ENCODE measurements at regions not wholly inside any gene's neighbourhood (a gene's known extent, or its start where the extent isn't known, plus 50 kb on each side); places are given as distances from the start of the nearest gene placed in this dataset.

DNA sequence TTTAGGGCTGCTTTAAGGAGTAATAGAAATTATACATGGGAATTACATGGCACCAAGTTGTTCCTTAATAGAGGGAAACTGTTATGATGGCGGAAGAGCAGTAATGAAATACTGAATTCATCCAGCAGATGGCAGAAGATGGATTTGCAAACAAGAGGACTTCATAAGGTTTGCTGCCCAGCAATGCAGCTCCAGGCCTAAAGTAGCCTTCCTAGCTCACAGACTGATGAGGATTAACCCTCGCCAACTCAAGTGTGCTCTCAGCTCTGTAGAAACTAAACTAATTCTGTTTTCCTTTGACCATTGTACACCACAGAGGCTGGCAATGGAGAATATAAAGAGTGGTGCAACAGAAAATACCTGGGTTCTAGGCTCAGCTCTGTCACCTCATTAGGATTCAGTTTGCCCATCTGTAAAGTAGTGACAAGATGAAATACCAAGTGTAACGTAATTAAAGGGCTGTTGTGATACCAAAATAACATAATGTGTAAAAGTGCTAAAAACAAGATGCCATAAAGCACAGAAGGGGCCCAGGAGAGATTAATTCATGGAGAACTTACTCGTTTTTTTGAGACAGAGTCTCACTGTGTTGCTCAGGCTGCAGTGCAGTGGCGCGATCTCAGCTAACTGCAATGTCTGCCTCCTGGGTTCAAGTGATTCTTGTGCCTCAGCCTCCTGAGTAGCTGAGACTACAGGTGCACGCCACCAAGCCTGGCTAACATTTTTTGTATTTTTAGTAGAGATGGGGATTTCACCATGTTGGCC lies 102.4 kb upstream of the SERBP1 start:
- DNase-seq (ENCODE audit: insufficient read length) (peak; percentile 21), FAIRE-seq (peak; percentile 80)
- no peak for TF ChIP-seq POLR2AphosphoS5 (IDR thresholded peaks at IDR 0.05; ENCODE audit: low read depth, low read length)
- no peak for TF ChIP-seq TAF1 (IDR thresholded peaks at IDR 0.05; ENCODE audit: borderline replicate concordance, low read depth, low read length)
- TF ChIP-seq POLR2A (IDR thresholded peaks at IDR 0.05; ENCODE audit: low read depth, low read length) = no peak

DNA sequence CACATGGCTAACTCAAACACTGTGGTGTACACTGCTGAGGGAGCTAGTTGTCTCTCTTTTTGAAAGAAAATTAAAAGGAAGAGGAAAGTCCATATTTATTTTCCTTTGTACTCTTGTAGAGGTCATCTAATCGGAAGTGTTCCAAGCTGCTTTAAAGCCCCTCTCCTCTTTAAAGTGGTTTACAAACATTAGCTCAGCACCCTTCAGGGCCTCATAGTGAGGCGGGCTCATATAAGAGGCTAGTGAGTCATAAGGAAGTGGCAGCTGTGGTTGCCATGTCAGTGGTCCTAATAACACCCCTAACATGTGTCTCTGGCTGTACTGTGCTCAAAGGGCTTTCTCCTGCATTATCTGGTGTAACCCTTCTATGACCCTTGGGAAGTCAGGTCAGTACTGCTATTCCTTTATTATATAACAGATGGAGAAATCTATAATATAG lies 104.4 kb upstream of the SERBP1 start:
- no peak for FAIRE-seq
- TF ChIP-seq POLR2AphosphoS5 (IDR thresholded peaks at IDR 0.05; ENCODE audit: low read depth, low read length) = no peak
- no peak for TF ChIP-seq TAF1 (IDR thresholded peaks at IDR 0.05; ENCODE audit: borderline replicate concordance, low read depth, low read length)
- no peak for TF ChIP-seq POLR2A (IDR thresholded peaks at IDR 0.05; ENCODE audit: low read depth, low read length)
- DNase-seq (ENCODE audit: insufficient read length) = no peak

DNA sequence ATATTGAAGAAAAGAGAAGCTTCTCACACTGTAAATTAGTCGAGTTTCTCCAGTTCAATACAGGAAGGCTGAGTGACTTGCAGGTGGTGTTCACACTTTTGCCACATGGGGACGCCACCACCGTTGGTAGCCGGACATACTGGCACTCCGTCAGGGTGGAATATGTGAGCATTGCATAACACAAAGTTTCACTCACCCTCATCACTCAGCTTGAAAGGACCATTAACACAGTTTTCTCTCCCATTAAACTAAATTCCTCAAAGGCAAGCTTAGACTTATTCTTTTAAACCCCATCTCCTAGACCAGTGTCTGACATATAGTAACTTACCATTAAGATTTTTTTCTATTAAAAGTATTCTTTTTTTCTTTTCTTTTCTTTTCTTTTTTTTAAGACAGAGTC lies 105.3 kb upstream of the SERBP1 start:
- no peak for TF ChIP-seq TAF1 (IDR thresholded peaks at IDR 0.05; ENCODE audit: borderline replicate concordance, low read depth, low read length)
- no peak for TF ChIP-seq POLR2A (IDR thresholded peaks at IDR 0.05; ENCODE audit: low read depth, low read length)
- no peak for TF ChIP-seq POLR2AphosphoS5 (IDR thresholded peaks at IDR 0.05; ENCODE audit: low read depth, low read length)
- DNase-seq (ENCODE audit: insufficient read length) = no peak
- peak; percentile 72 for FAIRE-seq

DNA sequence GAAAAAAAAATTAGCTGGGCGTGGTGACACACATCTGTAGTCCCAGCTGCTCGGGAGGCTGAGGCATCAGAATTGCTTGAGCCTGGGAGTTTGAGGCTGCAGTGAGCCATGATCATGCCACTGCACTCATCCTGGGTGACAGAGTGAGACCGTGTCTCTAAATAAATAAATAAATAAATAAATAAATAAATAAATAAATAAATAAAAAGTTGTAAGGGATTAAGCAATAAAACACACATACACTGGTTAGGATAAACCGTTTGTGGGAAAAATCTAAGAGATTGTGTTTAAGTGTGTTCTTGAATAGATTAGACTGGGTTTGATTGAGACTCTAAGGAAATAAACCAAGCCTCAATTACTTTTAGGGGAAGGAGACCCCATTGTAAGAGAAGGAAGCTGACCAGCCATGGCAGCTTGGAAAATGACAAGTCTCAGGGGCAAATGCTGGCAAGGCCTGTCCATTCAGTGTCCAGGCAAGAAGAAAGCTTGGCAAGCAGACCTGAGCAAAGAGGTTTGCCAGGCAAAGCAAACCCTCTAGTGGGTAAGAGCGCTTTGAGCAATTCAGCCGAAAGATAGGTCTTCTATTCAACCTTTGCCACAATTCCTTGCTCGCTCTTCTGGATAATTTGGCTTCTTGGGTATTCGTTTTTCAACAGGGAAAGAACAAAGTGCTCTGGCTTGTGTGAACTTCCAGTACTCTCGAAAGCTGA lies 106.9 kb upstream of the SERBP1 start:
- FAIRE-seq = no peak
- TF ChIP-seq TAF1 (IDR thresholded peaks at IDR 0.05; ENCODE audit: borderline replicate concordance, low read depth, low read length) = no peak

DNA sequence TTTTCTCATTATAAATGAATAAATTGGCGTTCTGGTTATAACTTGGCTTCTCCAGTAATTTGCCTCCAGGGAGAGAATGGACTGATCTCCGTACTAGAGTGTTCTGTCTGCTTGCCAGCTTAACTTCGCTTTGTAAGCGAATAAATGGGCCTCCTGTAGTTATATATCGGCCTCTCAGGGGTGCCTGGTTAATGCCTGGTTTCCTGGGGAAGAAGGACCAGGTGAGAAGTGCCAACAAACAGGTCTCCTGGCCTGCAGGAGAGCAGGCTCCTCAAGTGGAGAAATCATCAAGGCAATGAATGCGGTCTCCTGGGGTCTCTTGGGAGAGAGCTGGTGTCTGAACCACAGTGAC lies 107.4 kb upstream of the SERBP1 start:
- no peak for DNase-seq (ENCODE audit: insufficient read length)
- TF ChIP-seq TAF1 (IDR thresholded peaks at IDR 0.05; ENCODE audit: borderline replicate concordance, low read depth, low read length) (no peak), POLR2A (IDR thresholded peaks at IDR 0.05; ENCODE audit: low read depth, low read length) (no peak), POLR2AphosphoS5 (IDR thresholded peaks at IDR 0.05; ENCODE audit: low read depth, low read length) (no peak)
- FAIRE-seq = no peak

More for the DNA sequence above, 106.9 kb upstream of the SERBP1 start:
- DNase-seq (ENCODE audit: insufficient read length) = no peak

DNA sequence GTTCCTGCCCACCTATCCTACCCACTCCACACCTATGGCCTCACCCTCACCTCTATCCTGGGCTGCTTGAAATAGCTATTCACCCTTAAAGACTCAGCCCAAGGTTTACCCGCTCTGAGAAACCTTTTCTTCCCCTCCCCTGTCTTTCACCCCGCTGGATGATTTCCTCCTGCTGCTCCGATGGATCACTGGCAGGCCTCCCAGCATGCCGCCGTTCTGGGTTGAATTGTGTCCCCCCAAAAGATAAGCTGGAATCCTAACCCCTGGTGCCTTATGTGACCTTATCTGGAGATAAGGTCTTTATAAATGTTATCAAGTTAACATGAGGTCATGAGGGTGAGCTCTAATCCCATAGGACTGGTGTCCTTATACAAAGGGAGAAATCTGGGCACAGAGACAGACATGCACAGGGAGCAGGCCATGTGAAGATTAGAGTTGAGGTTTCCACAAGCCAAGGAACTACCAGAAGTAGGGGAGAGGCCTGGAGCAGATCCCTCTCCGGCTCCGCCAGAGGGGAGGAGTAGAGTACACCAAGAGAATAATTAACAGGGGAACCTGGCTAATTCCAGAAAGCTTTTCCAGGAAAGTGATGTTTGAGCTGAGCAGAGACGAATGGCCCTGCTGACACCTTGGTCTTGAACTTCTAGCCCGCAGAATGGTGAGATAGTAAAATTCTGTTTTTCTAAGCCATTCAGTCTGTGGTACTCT lies 110.0 kb upstream of the SERBP1 start:
- TF ChIP-seq TAF1 (IDR thresholded peaks at IDR 0.05; ENCODE audit: borderline replicate concordance, low read depth, low read length) (no peak), POLR2A (IDR thresholded peaks at IDR 0.05; ENCODE audit: low read depth, low read length) (no peak), POLR2AphosphoS5 (IDR thresholded peaks at IDR 0.05; ENCODE audit: low read depth, low read length) (no peak)
- FAIRE-seq (no peak), DNase-seq (ENCODE audit: insufficient read length) (no peak)

DNA sequence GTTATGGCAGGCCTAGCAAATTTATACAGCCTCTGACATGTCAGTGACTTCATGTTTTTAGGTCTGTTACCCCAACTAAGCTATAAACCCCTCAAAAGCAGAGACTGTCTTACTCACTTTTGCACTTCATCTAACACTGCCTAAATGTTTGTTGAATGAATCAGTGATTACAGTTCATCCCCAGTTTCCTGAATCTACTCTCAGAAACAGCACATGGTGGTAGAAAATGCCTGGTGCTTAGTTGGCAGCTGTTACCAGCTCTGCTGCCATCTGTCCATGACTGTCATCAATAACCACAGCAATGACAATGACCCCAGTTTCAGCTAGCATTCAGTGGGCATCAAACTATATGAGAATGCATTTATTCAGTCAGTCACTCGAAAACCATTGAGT lies 110.5 kb upstream of the SERBP1 start:
- TF ChIP-seq TAF1 (IDR thresholded peaks at IDR 0.05; ENCODE audit: borderline replicate concordance, low read depth, low read length) = no peak
- no peak for TF ChIP-seq POLR2A (IDR thresholded peaks at IDR 0.05; ENCODE audit: low read depth, low read length)
- TF ChIP-seq POLR2AphosphoS5 (IDR thresholded peaks at IDR 0.05; ENCODE audit: low read depth, low read length) = no peak
- DNase-seq (ENCODE audit: insufficient read length) (no peak), FAIRE-seq (no peak)

DNA sequence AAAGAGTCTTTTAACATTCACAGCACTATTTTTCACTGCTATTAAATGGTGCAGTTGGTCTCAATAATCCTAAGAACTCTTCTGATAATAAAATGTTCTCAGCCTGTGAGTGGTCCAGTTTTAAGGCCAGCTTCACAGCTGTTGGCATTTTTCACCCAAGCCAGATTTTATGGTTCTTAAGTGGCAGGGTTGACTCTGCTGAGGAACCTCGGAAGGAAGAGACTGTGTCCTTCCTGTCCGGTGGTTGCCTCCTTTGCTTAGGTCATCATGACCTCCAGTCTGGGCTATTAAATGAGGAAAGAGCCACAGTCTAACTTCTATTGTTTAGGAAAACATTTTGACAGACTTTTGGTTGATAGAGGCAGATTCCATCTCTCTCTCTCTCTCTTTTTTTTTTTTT lies 112.5 kb upstream of the SERBP1 start:
- no peak for FAIRE-seq
- DNase-seq (ENCODE audit: insufficient read length) = no peak
- no peak for TF ChIP-seq POLR2A (IDR thresholded peaks at IDR 0.05; ENCODE audit: low read depth, low read length)
- no peak for TF ChIP-seq POLR2AphosphoS5 (IDR thresholded peaks at IDR 0.05; ENCODE audit: low read depth, low read length)
- TF ChIP-seq TAF1 (IDR thresholded peaks at IDR 0.05; ENCODE audit: borderline replicate concordance, low read depth, low read length) = no peak

DNA sequence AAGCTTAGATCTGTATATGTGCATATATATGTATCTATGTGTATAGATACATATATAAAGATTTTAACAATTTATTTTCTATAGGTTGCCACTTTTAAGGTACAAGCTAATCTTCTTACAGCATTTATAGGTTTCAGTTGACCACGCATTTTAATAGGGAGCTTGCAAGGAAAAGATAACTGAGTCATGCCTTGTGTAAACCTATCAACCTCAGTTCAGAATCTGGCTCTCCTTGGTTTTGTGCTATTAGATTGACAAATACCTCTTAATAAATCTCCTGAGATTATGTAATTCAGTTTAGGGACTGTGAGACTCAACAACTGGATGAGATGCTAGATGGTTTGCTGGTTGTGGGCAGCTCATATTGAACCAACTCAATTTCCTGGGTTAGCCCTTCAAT lies 114.7 kb upstream of the SERBP1 start:
- FAIRE-seq (no peak), DNase-seq (ENCODE audit: insufficient read length) (no peak)
- TF ChIP-seq POLR2A (IDR thresholded peaks at IDR 0.05; ENCODE audit: low read depth, low read length) (no peak), TAF1 (IDR thresholded peaks at IDR 0.05; ENCODE audit: borderline replicate concordance, low read depth, low read length) (no peak), POLR2AphosphoS5 (IDR thresholded peaks at IDR 0.05; ENCODE audit: low read depth, low read length) (no peak)

DNA sequence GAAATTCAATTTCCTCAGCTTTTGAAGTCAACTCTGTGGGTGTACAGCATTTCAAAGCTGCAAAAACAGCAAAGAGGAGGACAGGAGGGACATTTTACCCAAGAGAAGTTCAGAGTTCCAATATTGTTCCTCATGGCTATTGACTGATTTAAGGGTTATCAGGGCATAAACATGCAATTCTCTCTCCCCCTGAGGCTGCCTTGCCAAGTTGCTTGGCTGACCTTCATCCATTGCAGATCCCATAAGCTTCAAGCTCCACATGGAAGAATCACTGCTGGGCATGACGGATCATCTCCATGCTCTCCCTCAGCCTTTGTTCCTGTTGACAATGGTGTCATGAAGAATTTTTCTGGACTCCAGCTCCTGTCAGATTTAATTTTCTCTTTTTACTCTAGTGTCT lies 115.2 kb upstream of the SERBP1 start:
- DNase-seq (ENCODE audit: insufficient read length) = no peak
- FAIRE-seq = no peak
- TF ChIP-seq POLR2AphosphoS5 (IDR thresholded peaks at IDR 0.05; ENCODE audit: low read depth, low read length) (no peak), TAF1 (IDR thresholded peaks at IDR 0.05; ENCODE audit: borderline replicate concordance, low read depth, low read length) (no peak), POLR2A (IDR thresholded peaks at IDR 0.05; ENCODE audit: low read depth, low read length) (no peak)

DNA sequence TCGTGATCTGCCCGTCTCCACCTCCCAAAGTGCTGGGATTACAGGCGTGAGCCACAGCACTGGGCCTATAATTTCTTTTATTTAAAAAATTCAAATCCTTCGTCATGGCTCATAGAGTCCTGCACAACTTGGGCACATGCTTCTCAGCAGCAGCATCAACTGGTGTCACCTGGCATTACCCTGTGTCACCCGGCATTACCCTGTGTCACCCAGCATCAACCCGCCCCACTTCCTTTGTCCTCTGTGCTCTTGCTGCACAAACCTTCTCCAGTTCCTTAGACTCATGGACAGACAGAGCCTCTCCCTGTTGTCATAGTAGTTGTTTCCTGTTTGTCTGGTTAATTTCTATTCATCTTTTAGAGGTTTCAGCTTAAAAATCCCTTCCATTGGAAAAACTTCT lies 121.2 kb upstream of the SERBP1 start:
- DNase-seq (ENCODE audit: insufficient read length) = no peak
- no peak for TF ChIP-seq TAF1 (IDR thresholded peaks at IDR 0.05; ENCODE audit: borderline replicate concordance, low read depth, low read length)
- TF ChIP-seq POLR2AphosphoS5 (IDR thresholded peaks at IDR 0.05; ENCODE audit: low read depth, low read length) = no peak
- no peak for TF ChIP-seq POLR2A (IDR thresholded peaks at IDR 0.05; ENCODE audit: low read depth, low read length)
- no peak for FAIRE-seq

Measured in GM12892 (cell line).